ENCODE measurements at regions not wholly inside any gene's neighbourhood (a gene's known extent, or its start where the extent isn't known, plus 50 kb on each side); places are given as distances from the start of the nearest gene placed in this dataset.

DNA sequence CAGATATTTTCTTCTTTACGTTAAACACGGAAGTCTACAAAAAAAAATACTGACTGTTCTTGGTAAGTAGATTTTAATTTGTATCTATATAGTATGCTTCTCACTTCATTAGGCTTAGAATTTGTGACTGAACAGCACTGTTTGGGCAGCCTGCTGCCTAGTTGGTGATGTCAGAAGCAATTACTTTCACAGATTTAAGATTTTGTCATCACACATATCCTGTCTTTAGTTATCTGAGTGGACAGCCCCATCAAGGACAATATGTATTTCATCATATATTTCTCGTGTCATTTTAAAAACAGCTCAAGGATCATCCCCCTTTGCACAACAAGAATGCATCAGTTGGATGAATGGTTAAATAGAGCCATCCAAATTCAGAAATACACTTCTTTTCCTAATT, 338.4 kb upstream of the CITED2 start:
- no peak for TF ChIP-seq CTCF (conservative IDR thresholded peaks at IDR 0.05)
- TF ChIP-seq EZH2 (IDR thresholded peaks at IDR 0.05; ENCODE audit: low read depth) = no peak

All from PC-9 (cell line).